H1 (cell line): ENCODE measurements at regions not wholly inside any gene's neighbourhood (a gene's known extent, or its start where the extent isn't known, plus 50 kb on each side); places are given as distances from the start of the nearest gene placed in this dataset.

Experiments
- CTCF ChIA-PET: fragments of 300-600 bp; sonication (Branson Sonifier 250); formaldehyde crosslinking; loops from one replicate; lab custom pipeline; 2021; ENCODE audit not compliant: partially characterized antibody; lab: Charles Lee
- POLR2A ChIA-PET: fragments of 300-600 bp; sonication (Branson Sonifier 250); formaldehyde crosslinking; loops from one replicate; lab custom pipeline; 2021; ENCODE audit warnings: inconsistent platforms; ENCODE audit not compliant: partially characterized antibody; lab: Charles Lee
- DNase-seq, 2 experiments: peaks; one replicate each; pipeline versions ENCODE4 v3.0.0 to v3.0.0-alpha.2; 2010 to 2022; ENCODE audit warnings: low spot score in 2 of 2, low read depth in 1 of 2, mixed read lengths in 1 of 2
- FAIRE-seq: peaks from 2 replicates; lab custom pipeline; 2011; peaks lifted over from hg19 to GRCh38; lab: Jason Lieb, UNC
- H2AFZ ChIP-seq: 2 replicates; pipeline ENCODE4 v1.8.1; 2012; ENCODE audit warnings: low read length, inconsistent platforms
- H2AK5ac ChIP-seq: 2 replicates; pipeline ENCODE4 v1.6.1; 2013; ENCODE audit warnings: low read depth, low read length
- H2BK120ac ChIP-seq: replicated peaks from 2 replicates; pipeline ENCODE3; 2013; ENCODE audit warnings: low read depth, low read length, inconsistent platforms
- H2BK12ac ChIP-seq: 2 replicates; pipeline ENCODE4 v1.6.1; 2013; ENCODE audit warnings: low read depth, low read length
- H2BK15ac ChIP-seq: 2 replicates; pipeline ENCODE4 v1.6.1; 2013; ENCODE audit warnings: low read length
- H2BK20ac ChIP-seq: 2 replicates; pipeline ENCODE4 v1.6.1; 2013; ENCODE audit warnings: low read length
- H2BK5ac ChIP-seq: 2 replicates; pipeline ENCODE4 v1.6.1; 2013; ENCODE audit warnings: low read depth, low read length
- H3K14ac ChIP-seq: 2 replicates; pipeline ENCODE4 v1.6.1; 2013; ENCODE audit warnings: inconsistent platforms; ENCODE audit not compliant: insufficient read length
- H3K18ac ChIP-seq: 2 replicates; pipeline ENCODE4 v1.6.1; 2013; ENCODE audit warnings: low read length; ENCODE audit errors: extremely low read depth
- H3K23ac ChIP-seq: 2 replicates; pipeline ENCODE4 v1.6.1; 2013; ENCODE audit warnings: inconsistent platforms; ENCODE audit not compliant: insufficient read length
- H3K23me2 ChIP-seq: 2 replicates; pipeline ENCODE4 v1.6.1; 2013; ENCODE audit warnings: low read depth, low read length
- H3K27ac ChIP-seq: 2 replicates; pipeline ENCODE4 v1.6.1; 2011; ENCODE audit warnings: low read depth, low read length, inconsistent platforms
- H3K27me3 ChIP-seq, 4 experiments: replicated peaks in 1 of 4; 1 replicate in 1 of 4; 2 replicates in 3 of 4; pipeline versions ENCODE4 v1.6.1 to v1.8.1; 2011 to 2013; ENCODE audit warnings: low read length in 3 of 4, mild to moderate bottlenecking in 3 of 4, inconsistent platforms in 2 of 4, mixed read lengths in 2 of 4, moderate library complexity in 1 of 4; ENCODE audit not compliant: control insufficient read depth in 3 of 4, insufficient read depth in 3 of 4; ENCODE audit errors: extremely low read depth in 1 of 4
- H3K36me3 ChIP-seq, 4 experiments: 2 replicates each; pipeline versions ENCODE4 v1.6.1 to v1.8.1; 2011 to 2013; ENCODE audit warnings: mild to moderate bottlenecking in 4 of 4, low read length in 3 of 4, moderate library complexity in 2 of 4, control low read depth in 1 of 4, inconsistent platforms in 1 of 4; ENCODE audit not compliant: insufficient read depth in 4 of 4, control insufficient read depth in 2 of 4
- H3K4ac ChIP-seq: replicated peaks from 2 replicates; pipeline ENCODE3; 2013; ENCODE audit warnings: low read length, low read depth, mixed read lengths, inconsistent platforms; ENCODE audit not compliant: insufficient read length
- H3K4me1 ChIP-seq, 4 experiments: replicated peaks in 1 of 4; 1 replicate in 1 of 4; 2 replicates in 3 of 4; pipeline versions ENCODE4 v1.6.1 to v1.8.1; 2011 to 2013; ENCODE audit warnings: low read length in 3 of 4, inconsistent platforms in 2 of 4, mixed read lengths in 1 of 4; ENCODE audit not compliant: insufficient read depth in 4 of 4, control insufficient read depth in 3 of 4
- H3K4me2 ChIP-seq, 2 experiments: 2 replicates each; pipeline versions ENCODE4 v1.6.1 to v1.8.1; 2011 to 2013; ENCODE audit warnings: low read depth in 2 of 2, low read length in 2 of 2, control low read depth in 1 of 2, inconsistent platforms in 1 of 2, mild to moderate bottlenecking in 1 of 2; ENCODE audit not compliant: insufficient read depth in 1 of 2
- H3K4me3 ChIP-seq, 4 experiments: fragments of 200-600, 300-600 bp in 1 of 4; sonication (generic), shearing (Covaris generic), sonication (Bioruptor Twin) in 1 of 4; 2 replicates each; pipeline versions ENCODE4 v1.5.1 to v1.8.1; 2011 to 2016; ENCODE audit warnings: low read length in 4 of 4, low read depth in 3 of 4, control low read depth in 2 of 4, inconsistent platforms in 2 of 4, mild to moderate bottlenecking in 2 of 4, mixed read lengths in 1 of 4, moderate library complexity in 1 of 4; ENCODE audit not compliant: insufficient read depth in 2 of 4; ENCODE audit errors: extremely low read depth in 1 of 4
- H3K56ac ChIP-seq: replicated peaks from 2 replicates; pipeline ENCODE3; 2013; ENCODE audit warnings: low read depth, mild to moderate bottlenecking, mixed read lengths, low read length, inconsistent platforms; ENCODE audit not compliant: insufficient read length
- H3K79me1 ChIP-seq: 2 replicates; pipeline ENCODE4 v1.6.1; 2013; ENCODE audit warnings: low read depth, low read length, control low read depth
- H3K79me2 ChIP-seq, 2 experiments: 2 replicates each; pipeline versions ENCODE4 v1.6.1 to v1.8.1; 2012 to 2013; ENCODE audit warnings: low read length in 2 of 2, mild to moderate bottlenecking in 2 of 2, inconsistent platforms in 1 of 2; ENCODE audit not compliant: insufficient read depth in 2 of 2, control insufficient read depth in 1 of 2
- H3K9ac ChIP-seq, 4 experiments: replicated peaks in 1 of 4; 1 replicate in 1 of 4; 2 replicates in 3 of 4; pipeline versions ENCODE4 v1.6.1 to v1.8.1; 2011 to 2013; ENCODE audit warnings: low read depth in 3 of 4, low read length in 3 of 4, control low read depth in 2 of 4, mild to moderate bottlenecking in 2 of 4, moderate library complexity in 2 of 4, inconsistent platforms in 1 of 4; ENCODE audit errors: extremely low read depth in 1 of 4
- H3K9me3 ChIP-seq, 2 experiments: 2 replicates each; pipeline versions ENCODE4 v1.6.1 to v1.8.1; 2012 to 2013; ENCODE audit warnings: mild to moderate bottlenecking in 2 of 2, moderate library complexity in 2 of 2, control low read depth in 1 of 2, inconsistent platforms in 1 of 2, low read depth in 1 of 2, low read length in 1 of 2, mixed read lengths in 1 of 2; ENCODE audit not compliant: insufficient read depth in 2 of 2
- H4K20me1 ChIP-seq, 2 experiments: replicated peaks in 1 of 2; 2 replicates each; pipeline versions ENCODE3 to v1.8.1; 2011 to 2013; ENCODE audit warnings: inconsistent platforms in 2 of 2, low read length in 2 of 2, mild to moderate bottlenecking in 1 of 2; ENCODE audit not compliant: insufficient read depth in 2 of 2, control insufficient read depth in 1 of 2
- H4K5ac ChIP-seq: 2 replicates; pipeline ENCODE4 v1.6.1; 2013; ENCODE audit warnings: low read length, low read depth, mixed read lengths, inconsistent platforms; ENCODE audit not compliant: insufficient read length
- H4K8ac ChIP-seq: 2 replicates; pipeline ENCODE4 v1.8.0; 2013; ENCODE audit warnings: mild to moderate bottlenecking, moderate library complexity, low read length, inconsistent platforms; ENCODE audit not compliant: insufficient read depth; ENCODE audit errors: extremely low read depth
- H4K91ac ChIP-seq: replicated peaks from 2 replicates; pipeline ENCODE3; 2013; ENCODE audit warnings: low read length, mixed read lengths, inconsistent platforms; ENCODE audit not compliant: insufficient read length
- BACH1 ChIP-seq: IDR thresholded peaks from 2 replicates; pipeline ENCODE4 v1.6.1; 2012; ENCODE audit warnings: low read length, improper control_type of control experiment
- CBX5 ChIP-seq: fragments of 300-800, 300-1000 bp; sonication (generic); IDR thresholded peaks from 2 replicates; pipeline ENCODE4 v1.7.1; 2016; ENCODE audit warnings: antibody characterized with exemption, low read length, low read depth
- CBX8 ChIP-seq: fragments of 300-800, 300-1000 bp; sonication (generic); IDR thresholded peaks from 2 replicates; pipeline ENCODE4 v1.7.1; 2016; ENCODE audit warnings: low read depth, low read length, borderline replicate concordance
- EGR1 ChIP-seq: IDR thresholded peaks from 2 replicates; pipeline ENCODE4 v1.6.1; 2011; ENCODE audit warnings: low read depth, low read length, borderline replicate concordance
- EZH2 ChIP-seq: fragments of 200-600 bp; sonication (generic); IDR thresholded peaks from 2 replicates; pipeline ENCODE4 v1.7.1; 2012; ENCODE audit warnings: low read depth, mild to moderate bottlenecking, moderate library complexity, low read length, inconsistent platforms; ENCODE audit not compliant: severe bottlenecking
- JUN ChIP-seq: IDR thresholded peaks from 2 replicates; pipeline ENCODE4 v1.6.1; 2011; ENCODE audit warnings: low read depth, mild to moderate bottlenecking, improper control_type of control experiment, low read length
- JUND ChIP-seq: IDR thresholded peaks from 2 replicates; pipeline ENCODE4 v1.6.1; 2011; ENCODE audit warnings: mild to moderate bottlenecking, improper control_type of control experiment, low read length
- RAD21 ChIP-seq, 2 experiments: IDR thresholded peaks in 1 of 2; conservative IDR thresholded peaks in 1 of 2; 2 replicates each; pipeline ENCODE4 v1.6.1; 2011; ENCODE audit warnings: low read depth in 2 of 2, low read length in 2 of 2, improper control_type of control experiment in 1 of 2, inconsistent platforms in 1 of 2, mild to moderate bottlenecking in 1 of 2, moderate library complexity in 1 of 2
- ZNF274 ChIP-seq: IDR thresholded peaks from 2 replicates; pipeline ENCODE4 v1.7.0; 2012; ENCODE audit warnings: low read length, borderline replicate concordance; ENCODE audit errors: extremely low read depth
- TF ChIP-seq, protein P1 (sequence below): IDR thresholded peaks from 2 replicates; pipeline ENCODE4 v1.6.1; 2012; ENCODE audit warnings: inconsistent platforms

GRCh38 chr11:33443684-33444083 is 186.5 kb downstream of the HIPK3 start:
- Histone ChIP-seq H3K27ac (no peak overlapping the region), H4K20me1 (no peaks in the 10 kb centered on the region), H3K27me3 (no peaks in the 10 kb centered on the region), H2AFZ (no peak overlapping the region), H2BK15ac (no peak overlapping the region), H3K14ac (no peak overlapping the region), H3K4me2 (no peak overlapping the region), H3K23ac (no peak overlapping the region), H3K9me3 (no peaks in the 10 kb centered on the region; a peak in 1 of 4 replicates), H3K36me3 (no peaks in the 10 kb centered on the region)
- CTCF ChIA-PET, result interaction anchor here (0.6 to 1.1 kb wide), 3 partner anchors 13 to 78 kb away, joined by 3 read pairs; no protein-coding TSS in a partner anchor
- DNase-seq (no peak), FAIRE-seq (no peak)
- TF ChIP-seq CBX8 (no peak), JUN (no peak), CBX5 (no peak), BACH1 (no peak), JUND (no peak), EGR1 (no peak), ZNF274 (no peak), RAD21 (IDR thresholded peaks at IDR 0.05 in 1 of 2, conservative IDR thresholded peaks at IDR 0.05 in 1 of 2; ENCODE audit: low read depth in 2 of 2, low read length in 2 of 2) (no peak), EZH2 (no peak)
- TF ChIP-seq, protein P1, sequence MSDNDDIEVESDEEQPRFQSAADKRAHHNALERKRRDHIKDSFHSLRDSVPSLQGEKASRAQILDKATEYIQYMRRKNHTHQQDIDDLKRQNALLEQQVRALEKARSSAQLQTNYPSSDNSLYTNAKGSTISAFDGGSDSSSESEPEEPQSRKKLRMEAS, result no peak
- TF ChIP-seq, all 59 proteins: peak for 0
- H3K4me3 ChIP-seq, result no peak overlapping the region
- no peak overlapping the region for H4K8ac ChIP-seq
- H3K9ac ChIP-seq, result no peak overlapping the region
- H3K18ac ChIP-seq, result no peak overlapping the region
- H3K79me2 ChIP-seq, result no peaks in the 10 kb centered on the region
- no peak overlapping the region for H2BK120ac ChIP-seq
- POLR2A ChIA-PET, result no interaction called here
- no peak overlapping the region for H2BK5ac ChIP-seq
- H2BK20ac ChIP-seq, result no peak overlapping the region
- H2BK12ac ChIP-seq, result no peak overlapping the region
- H3K4ac ChIP-seq, result no peak overlapping the region
- H3K79me1 ChIP-seq, result no peaks in the 10 kb centered on the region
- no peaks in the 10 kb centered on the region for H3K23me2 ChIP-seq
- no peak overlapping the region for H4K91ac ChIP-seq
- no peak overlapping the region for H4K5ac ChIP-seq
- H2AK5ac ChIP-seq, result no peak overlapping the region
- no peak overlapping the region for H3K56ac ChIP-seq
- no peaks in the 10 kb centered on the region for H3K4me1 ChIP-seq
